ENCODE measurements at regions not wholly inside any gene's neighbourhood (a gene's known extent, or its start where the extent isn't known, plus 50 kb on each side); places are given as distances from the start of the nearest gene placed in this dataset.

GRCh38 chr7:68707159-68707558 lies 891.1 kb upstream of the AUTS2 start:
- TF ChIP-seq CTCF (IDR thresholded peaks at IDR 0.05 in 4 of 5, conservative IDR thresholded peaks at IDR 0.05 in 1 of 5) (no peak), POLR2A (IDR thresholded peaks at IDR 0.05) (no peak)

All from gastrocnemius medialis (tissue), 4 donors.